ENCODE measurements at regions not wholly inside any gene's neighbourhood (a gene's known extent, or its start where the extent isn't known, plus 50 kb on each side); places are given as distances from the start of the nearest gene placed in this dataset.

DNA sequence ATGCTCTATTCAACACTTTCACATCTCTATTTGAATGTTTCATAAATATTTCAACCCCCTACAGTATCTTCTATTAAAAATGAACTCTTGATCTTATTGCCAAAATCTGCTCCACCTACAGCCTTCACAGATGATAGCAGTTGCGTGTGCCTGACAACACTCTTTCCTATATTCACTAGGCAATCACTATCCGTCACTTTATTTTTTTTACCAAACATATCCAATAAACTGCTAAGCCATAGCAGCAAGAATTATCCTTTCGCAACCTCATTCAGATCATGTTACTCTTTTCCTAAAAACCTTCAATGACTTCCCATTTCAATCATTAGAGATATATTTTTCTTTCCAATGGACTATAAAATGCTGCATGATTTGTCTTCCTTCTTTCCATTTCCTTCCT lies 629.8 kb upstream of the PCDH9 start:
- DNase-seq, result no peak

- no peak for DNase-seq
These were observed 627.6 kb upstream of the PCDH9 start for GRCh38 chr13:67857581-67858310.

DNA sequence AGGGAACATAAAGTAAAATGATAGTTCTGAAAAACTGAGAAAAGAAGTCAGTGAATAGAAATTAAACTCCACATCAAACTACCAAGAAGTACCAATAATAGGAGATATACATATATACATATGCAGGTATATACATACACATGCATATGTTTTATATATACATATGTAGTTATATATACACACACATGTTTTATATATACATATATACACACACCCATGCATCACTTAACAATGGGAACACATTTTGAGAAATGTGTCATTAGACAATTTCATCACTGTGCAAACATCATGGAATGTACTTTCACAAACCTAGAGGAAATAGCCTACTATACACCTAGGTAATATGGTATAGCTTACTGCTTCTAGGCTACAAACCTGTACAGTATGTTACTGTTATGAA lies 626.8 kb upstream of the PCDH9 start:
- DNase-seq, result no peak

DNA sequence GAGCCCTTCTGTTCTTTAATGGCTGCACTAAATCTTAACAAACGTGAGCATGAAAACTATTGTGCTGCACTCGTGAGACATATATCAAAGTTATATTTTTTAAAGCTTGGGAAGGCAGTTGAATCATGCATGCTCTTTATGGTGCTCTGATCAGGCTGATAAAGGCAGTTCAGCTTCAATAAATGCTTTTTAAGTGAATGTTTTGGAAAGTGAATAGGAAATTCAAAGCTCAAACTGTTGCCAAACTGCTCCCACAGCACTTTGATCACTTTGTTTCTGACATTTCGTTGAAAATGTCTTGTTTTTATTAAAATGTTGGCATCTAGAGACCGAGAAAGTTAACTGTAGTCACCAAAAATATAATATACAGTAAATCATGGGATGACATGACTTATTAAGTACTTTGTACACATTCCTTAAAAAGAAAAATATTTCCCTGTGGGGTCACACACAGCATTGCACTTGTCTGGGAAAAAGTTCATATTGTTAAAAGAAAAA lies 625.7 kb upstream of the PCDH9 start:
- peak; percentile 4 for DNase-seq

- no peak for DNase-seq
These were observed 624.9 kb upstream of the PCDH9 start for GRCh38 chr13:67854990-67855389.

GRCh38 chr13:67844574-67844973 lies 614.4 kb upstream of the PCDH9 start:
- no peak for DNase-seq

- DNase-seq, result no peak
These were observed 610.9 kb upstream of the PCDH9 start for GRCh38 chr13:67841071-67841470.

GRCh38 chr13:67833564-67833963 lies 603.4 kb upstream of the PCDH9 start:
- DNase-seq, result no peak

DNA sequence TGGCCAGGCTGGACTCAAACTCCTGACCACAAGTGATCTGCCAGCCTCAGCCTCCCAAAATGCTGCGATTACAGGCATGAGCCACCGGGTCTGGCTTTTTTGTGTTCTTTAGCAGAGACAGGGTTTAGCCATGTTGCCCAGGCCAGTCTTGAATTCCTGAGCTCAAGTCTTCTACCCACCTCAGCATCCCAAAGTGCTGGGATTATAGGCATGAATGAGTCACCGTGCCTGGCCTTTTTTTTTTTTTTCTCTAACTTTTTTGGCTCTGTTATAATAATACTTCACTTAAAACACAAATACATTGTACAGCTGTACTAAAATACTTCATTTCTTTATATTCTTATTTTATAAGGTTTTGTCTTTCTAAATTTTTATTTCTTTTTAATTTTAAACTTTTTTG lies 599.5 kb upstream of the PCDH9 start:
- peak; percentile 4 for DNase-seq

- peak; percentile 51 for DNase-seq
These were observed 597.9 kb upstream of the PCDH9 start for GRCh38 chr13:67827992-67828391.

DNA sequence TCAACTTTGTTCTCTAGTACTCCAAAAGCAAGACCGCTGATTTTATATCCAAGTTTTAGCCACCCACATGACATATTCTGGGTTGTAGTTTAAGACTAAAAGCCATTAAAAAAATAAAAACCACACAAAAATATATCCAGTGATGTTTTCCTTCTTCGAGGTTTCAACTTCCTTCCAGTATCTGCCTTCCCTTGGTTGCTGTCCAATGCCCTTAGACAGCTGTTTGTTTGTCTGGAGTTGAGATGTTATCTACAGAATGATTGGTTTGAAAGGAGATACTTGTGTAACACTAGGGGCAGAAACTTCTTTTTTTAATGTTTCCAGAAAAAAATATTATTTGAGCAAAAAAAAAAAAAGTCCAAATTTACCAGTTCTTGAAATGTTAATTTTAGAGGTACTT lies 591.5 kb upstream of the PCDH9 start:
- no peak for DNase-seq

DNA sequence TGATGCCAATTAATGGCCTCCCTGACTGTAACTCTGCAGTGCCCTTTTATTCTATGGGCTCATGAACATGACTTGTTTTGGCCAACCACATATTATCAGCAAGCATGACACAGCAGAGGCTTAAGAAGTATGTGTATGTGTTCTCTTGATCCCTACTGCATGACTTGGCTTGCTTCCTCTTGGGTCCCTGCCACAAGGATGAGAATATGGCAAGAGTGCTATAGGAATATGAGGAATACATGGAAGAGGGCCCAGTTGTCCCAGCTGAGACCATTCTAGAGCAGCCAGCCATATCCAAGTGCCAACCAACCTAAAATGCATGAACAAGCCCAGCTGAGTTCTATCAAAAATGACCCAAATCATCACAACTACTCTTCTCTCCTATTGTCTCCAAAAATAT lies 576.7 kb upstream of the PCDH9 start:
- DNase-seq, result peak; percentile 24

- DNase-seq, result no peak
These were observed 573.0 kb upstream of the PCDH9 start for GRCh38 chr13:67803118-67803517.

DNA sequence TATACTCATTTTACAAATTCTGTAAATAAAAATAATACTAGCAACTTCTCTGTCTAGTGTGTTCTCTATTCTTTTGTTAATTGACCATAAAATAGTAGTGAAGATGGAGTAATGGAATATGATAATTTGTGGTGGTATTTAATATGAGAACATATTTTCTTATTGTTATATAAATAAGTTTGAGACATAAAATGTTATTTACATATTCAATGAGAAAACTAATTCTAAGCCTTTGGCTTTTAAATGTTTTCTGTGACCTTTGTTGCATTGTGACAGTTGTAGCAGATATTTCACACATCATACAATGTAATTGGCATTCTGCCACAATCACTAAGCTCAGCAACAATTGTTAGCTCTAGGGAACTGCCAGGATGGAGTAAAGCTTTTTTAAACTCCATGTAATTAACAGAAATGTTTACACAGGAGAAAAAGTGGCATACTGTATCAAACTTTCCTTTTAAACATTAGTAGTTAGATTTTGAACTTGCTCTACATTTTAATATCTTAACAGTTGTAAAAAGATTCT lies 562.1 kb upstream of the PCDH9 start:
- DNase-seq, result no peak

DNA sequence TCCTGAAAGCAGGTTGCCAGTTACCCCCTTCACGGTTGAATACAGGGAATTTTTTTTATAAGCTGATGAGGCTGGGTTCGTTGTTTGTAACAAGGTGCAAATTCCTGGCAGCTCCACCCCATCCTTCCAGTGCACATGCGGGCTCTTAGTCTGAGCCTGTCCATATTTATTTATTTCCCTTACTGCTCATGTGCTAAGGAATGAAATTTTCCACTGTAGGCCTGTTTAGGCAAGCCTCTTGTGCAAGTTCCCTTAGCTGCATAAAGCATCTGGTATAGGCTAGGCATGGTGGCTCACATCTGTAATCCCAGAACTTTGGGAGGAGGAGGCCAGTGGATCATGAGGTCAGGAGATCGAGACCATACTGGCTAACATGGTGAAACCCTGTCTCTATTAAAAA lies 560.9 kb upstream of the PCDH9 start:
- DNase-seq, result no peak

- DNase-seq, result no peak
These were observed 546.0 kb upstream of the PCDH9 start for GRCh38 chr13:67776151-67776550.

DNA sequence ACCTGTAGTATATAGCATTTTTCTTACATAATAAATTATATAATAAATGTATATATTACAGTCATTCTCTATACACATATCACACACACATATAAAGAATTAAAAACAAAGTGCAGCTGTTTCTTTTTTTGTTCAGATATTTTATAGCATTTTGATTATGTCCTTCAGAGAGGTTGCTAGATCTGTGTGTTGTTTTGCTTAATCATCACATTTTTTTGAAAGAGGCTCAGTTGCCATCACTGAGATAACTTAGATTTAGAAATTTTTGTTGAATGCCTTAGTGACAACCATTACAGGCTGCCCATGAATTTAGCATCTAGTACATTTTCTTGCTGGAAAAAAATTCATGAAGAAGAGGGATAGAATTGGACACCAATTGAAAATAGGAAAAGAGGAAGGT lies 545.2 kb upstream of the PCDH9 start:
- no peak for DNase-seq

- DNase-seq, result no peak
These were observed 542.8 kb upstream of the PCDH9 start for GRCh38 chr13:67772807-67773453.

DNA sequence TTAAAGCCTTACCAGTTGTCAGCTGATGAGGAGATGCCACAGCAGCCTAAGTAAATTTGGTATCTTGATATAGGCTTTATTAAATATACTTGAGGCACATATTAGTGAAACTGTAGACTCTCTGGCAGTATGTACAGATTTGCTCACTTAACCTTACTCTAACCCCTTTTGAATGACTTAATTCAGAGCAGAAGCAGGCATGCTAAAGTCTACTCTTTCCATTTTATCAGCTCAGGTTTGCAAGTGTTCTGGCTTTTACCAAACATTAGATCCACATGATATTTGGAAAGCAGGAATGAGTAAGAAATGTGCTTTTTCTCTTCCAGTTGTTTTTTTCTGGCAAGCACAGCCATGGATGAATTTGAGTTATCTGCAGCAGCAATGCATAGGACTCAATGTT lies 541.0 kb upstream of the PCDH9 start:
- DNase-seq, result no peak

GRCh38 chr13:67769987-67770341 lies 539.8 kb upstream of the PCDH9 start:
- no peak for DNase-seq

GRCh38 chr13:67769063-67769986 lies 539.2 kb upstream of the PCDH9 start:
- DNase-seq, result no peak

- DNase-seq, result no peak
These were observed 533.8 kb upstream of the PCDH9 start for GRCh38 chr13:67763984-67764383.

DNA sequence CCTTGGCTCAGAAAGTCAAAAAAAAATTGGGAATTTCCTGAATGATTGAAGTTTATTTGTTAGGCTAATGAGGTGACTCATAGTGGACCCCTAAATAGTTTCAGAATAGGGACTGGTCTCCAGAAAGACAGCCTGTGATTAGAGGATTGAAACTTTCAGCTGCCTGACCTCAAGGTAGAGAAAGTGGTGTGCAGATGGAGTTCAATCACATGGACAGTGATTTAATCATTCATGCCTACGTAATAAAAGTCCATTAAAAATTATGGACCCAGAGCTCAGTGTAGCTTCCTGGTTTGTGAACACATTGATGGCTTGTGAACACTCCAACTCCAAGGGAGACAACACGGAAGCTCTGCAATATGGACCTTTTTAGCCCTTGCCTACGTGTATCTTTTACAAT lies 533.2 kb upstream of the PCDH9 start:
- DNase-seq, result no peak

Measured in fibroblast of skin of right biceps (primary cell).